ENCODE measurements at regions not wholly inside any gene's neighbourhood (a gene's known extent, or its start where the extent isn't known, plus 50 kb on each side); places are given as distances from the start of the nearest gene placed in this dataset.

GRCh38 chr9:116074658-116075057, 78.9 kb upstream of the PAPPA start:
- DNase-seq (no peak), ATAC-seq (no peak)
- no peaks in the 10 kb centered on the region for H3K27me3 Mint-ChIP-seq
- intact Hi-C loops (cut with micrococcal nuclease), result no loop called here
- H3K4me3 Mint-ChIP-seq, result no peak overlapping the region
- no peaks in the 10 kb centered on the region for H3K4me1 Mint-ChIP-seq (ENCODE audit: low read depth)
- H3K36me3 Mint-ChIP-seq (ENCODE audit: low read depth), result no peaks in the 10 kb centered on the region
- no peaks in the 10 kb centered on the region for H3K9me3 Mint-ChIP-seq
- no peak for TF ChIP-seq CTCF (IDR thresholded peaks at IDR 0.05)
- no peak overlapping the region for H3K27ac Mint-ChIP-seq
- POLR2A ChIA-PET, result no interaction called here
- CTCF ChIA-PET, result no interaction called here

GRCh38 chr9:116075191-116075590, 78.4 kb upstream of the PAPPA start:
- CTCF ChIA-PET, result no interaction called here

GRCh38 chr9:116078640-116079039, 75.0 kb upstream of the PAPPA start:
- CTCF ChIA-PET, result no interaction called here
- H3K9me3 Mint-ChIP-seq, result no peaks in the 10 kb centered on the region
- no peaks in the 10 kb centered on the region for H3K36me3 Mint-ChIP-seq (ENCODE audit: low read depth)
- DNase-seq (no peak), ATAC-seq (no peak)
- H3K4me3 Mint-ChIP-seq, result no peak overlapping the region
- no peaks in the 10 kb centered on the region for H3K27me3 Mint-ChIP-seq
- H3K27ac Mint-ChIP-seq, result no peak overlapping the region
- no peaks in the 10 kb centered on the region for H3K4me1 Mint-ChIP-seq (ENCODE audit: low read depth)
- intact Hi-C loops (cut with micrococcal nuclease), result no loop called here
- TF ChIP-seq CTCF (IDR thresholded peaks at IDR 0.05), result no peak
- POLR2A ChIA-PET, result no interaction called here

More at GRCh38 chr9:116075191-116075590, 78.4 kb upstream of the PAPPA start:
- POLR2A ChIA-PET, result no interaction called here
- intact Hi-C loops (cut with micrococcal nuclease), result no loop called here
- ATAC-seq (no peak), DNase-seq (no peak)
- TF ChIP-seq CTCF (IDR thresholded peaks at IDR 0.05), result no peak
- H3K4me1 Mint-ChIP-seq (ENCODE audit: low read depth), result no peaks in the 10 kb centered on the region
- H3K9me3 Mint-ChIP-seq, result no peaks in the 10 kb centered on the region
- H3K36me3 Mint-ChIP-seq (ENCODE audit: low read depth), result no peaks in the 10 kb centered on the region
- H3K27me3 Mint-ChIP-seq, result no peaks in the 10 kb centered on the region
- no peak overlapping the region for H3K27ac Mint-ChIP-seq
- H3K4me3 Mint-ChIP-seq, result no peak overlapping the region

- no peak overlapping the region for H3K27ac Mint-ChIP-seq
- ChIA-PET POLR2A (no interaction called here), CTCF (no interaction called here)
- ATAC-seq (no peak), DNase-seq (no peak)
- no peaks in the 10 kb centered on the region for H3K27me3 Mint-ChIP-seq
- no peaks in the 10 kb centered on the region for H3K9me3 Mint-ChIP-seq
- no peaks in the 10 kb centered on the region for H3K36me3 Mint-ChIP-seq (ENCODE audit: low read depth)
- no peaks in the 10 kb centered on the region for H3K4me1 Mint-ChIP-seq (ENCODE audit: low read depth)
- H3K4me3 Mint-ChIP-seq, result no peak overlapping the region
- intact Hi-C loops (cut with micrococcal nuclease), result no loop called here
- no peak for TF ChIP-seq CTCF (IDR thresholded peaks at IDR 0.05)
Observed at GRCh38 chr9:116080561-116080960, 73.0 kb upstream of the PAPPA start.

GRCh38 chr9:116081435-116082115, 72.0 kb upstream of the PAPPA start:
- ChIA-PET POLR2A (no interaction called here), CTCF (no interaction called here)
- no peaks in the 10 kb centered on the region for H3K36me3 Mint-ChIP-seq (ENCODE audit: low read depth)
- ATAC-seq, result no peak
- TF ChIP-seq CTCF (IDR thresholded peaks at IDR 0.05), result no peak
- no peaks in the 10 kb centered on the region for H3K4me1 Mint-ChIP-seq (ENCODE audit: low read depth)
- H3K27me3 Mint-ChIP-seq, result no peaks in the 10 kb centered on the region
- DNase-seq, result no peak
- H3K9me3 Mint-ChIP-seq, result no peaks in the 10 kb centered on the region
- intact Hi-C loops (cut with micrococcal nuclease), result no loop called here
- H3K27ac Mint-ChIP-seq, result no peak overlapping the region
- H3K4me3 Mint-ChIP-seq, result no peak overlapping the region

All from activated CD8-positive, alpha-beta T cell treated with anti-CD3 and anti-CD28 coated beads for 36 hours (primary cell).